ENCODE measurements at regions not wholly inside any gene's neighbourhood (a gene's known extent, or its start where the extent isn't known, plus 50 kb on each side); places are given as distances from the start of the nearest gene placed in this dataset.
"Not testable (repeated sequence)": the region's sequence is repeated elsewhere in the genome, so short reads cannot be mapped to it uniquely, and the experiment has no call there.

- Mint-ChIP-seq H3K27ac (no peak overlapping the region), H3K27me3 (peaks cover 24% of the 10 kb centered on the region), H3K4me1 (peaks cover 16% of the 10 kb centered on the region), H3K4me3 (no peak overlapping the region), H3K36me3 (ENCODE audit: low read depth) (no peaks in the 10 kb centered on the region)
- DNase-seq (no peak), ATAC-seq (no peak)
- H3K9me3 ChIP-seq (ENCODE audit: control insufficient read depth, low read length, poor library complexity, severe bottlenecking): no peaks in the 10 kb centered on the region
These were observed 258.1 kb downstream of the PCNX1 start for GRCh38 chr14:71165121-71166031.

- H3K27ac Mint-ChIP-seq: no peak overlapping the region
These were observed 259.1 kb downstream of the PCNX1 start for GRCh38 chr14:71166180-71166837.

GRCh38 chr14:71167325-71167950 lies 260.2 kb downstream of the PCNX1 start:
- Mint-ChIP-seq H3K27me3 (peaks cover 37% of the 10 kb centered on the region), H3K4me1 (peaks cover 16% of the 10 kb centered on the region)
- not testable (repeated sequence) for H3K27ac Mint-ChIP-seq; ATAC-seq; H3K9me3 ChIP-seq (ENCODE audit: control insufficient read depth, low read length, poor library complexity, severe bottlenecking); H3K4me3 Mint-ChIP-seq; H3K36me3 Mint-ChIP-seq (ENCODE audit: low read depth); DNase-seq

More at GRCh38 chr14:71166180-71166837, 259.1 kb downstream of the PCNX1 start:
- DNase-seq (no peak), ATAC-seq (no peak)
- Mint-ChIP-seq H3K27me3 (peaks cover 27% of the 10 kb centered on the region), H3K4me1 (peaks cover 16% of the 10 kb centered on the region), H3K36me3 (ENCODE audit: low read depth) (no peaks in the 10 kb centered on the region), H3K4me3 (no peak overlapping the region)
- no peaks in the 10 kb centered on the region for H3K9me3 ChIP-seq (ENCODE audit: control insufficient read depth, low read length, poor library complexity, severe bottlenecking)

DNA sequence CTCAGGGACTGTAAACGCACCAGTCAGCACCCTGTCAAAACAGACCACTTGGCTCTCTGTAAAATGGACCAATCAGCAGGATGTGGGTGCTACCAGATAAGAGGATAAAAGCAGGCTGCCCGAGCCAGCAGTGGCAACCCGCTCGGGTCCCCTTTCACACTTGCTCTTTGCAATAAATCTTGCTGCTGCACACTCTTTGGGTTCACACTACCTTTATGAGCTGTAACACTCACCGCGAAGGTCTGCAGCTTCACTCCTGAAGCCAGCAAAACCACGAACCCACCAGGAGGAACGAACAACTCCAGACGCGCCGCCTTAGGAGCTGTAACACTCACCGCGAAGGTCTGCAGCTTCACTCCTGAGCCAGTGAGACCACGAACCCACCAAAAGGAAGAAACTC lies 260.9 kb downstream of the PCNX1 start:
- peak overlapping the region; percentile 88 for H3K4me3 Mint-ChIP-seq
- not testable (repeated sequence) for ATAC-seq; H3K36me3 Mint-ChIP-seq (ENCODE audit: low read depth); H3K9me3 ChIP-seq (ENCODE audit: control insufficient read depth, low read length, poor library complexity, severe bottlenecking); DNase-seq
- H3K27me3 Mint-ChIP-seq: peaks cover 41% of the 10 kb centered on the region
- H3K27ac Mint-ChIP-seq: peak overlapping the region; percentile 39
- H3K4me1 Mint-ChIP-seq: peaks cover 16% of the 10 kb centered on the region

GRCh38 chr14:71168564-71169427 lies 261.5 kb downstream of the PCNX1 start:
- DNase-seq: no peak
- no peaks in the 10 kb centered on the region for H3K9me3 ChIP-seq (ENCODE audit: control insufficient read depth, low read length, poor library complexity, severe bottlenecking)
- no peaks in the 10 kb centered on the region for H3K36me3 Mint-ChIP-seq (ENCODE audit: low read depth)
- H3K4me1 Mint-ChIP-seq: peaks cover 12% of the 10 kb centered on the region
- H3K27me3 Mint-ChIP-seq: peaks cover 36% of the 10 kb centered on the region
- no peak for ATAC-seq
- peak overlapping the region; percentile 39 for H3K27ac Mint-ChIP-seq
- peak overlapping the region; percentile 88 for H3K4me3 Mint-ChIP-seq

- no peak for DNase-seq
- Mint-ChIP-seq H3K4me1 (peaks cover 11% of the 10 kb centered on the region), H3K4me3 (no peak overlapping the region), H3K36me3 (ENCODE audit: low read depth) (no peaks in the 10 kb centered on the region), H3K27me3 (peaks cover 34% of the 10 kb centered on the region), H3K27ac (no peak overlapping the region)
- ATAC-seq: no peak
- no peaks in the 10 kb centered on the region for H3K9me3 ChIP-seq (ENCODE audit: control insufficient read depth, low read length, poor library complexity, severe bottlenecking)
These were observed 262.6 kb downstream of the PCNX1 start for GRCh38 chr14:71169861-71170260.

DNA sequence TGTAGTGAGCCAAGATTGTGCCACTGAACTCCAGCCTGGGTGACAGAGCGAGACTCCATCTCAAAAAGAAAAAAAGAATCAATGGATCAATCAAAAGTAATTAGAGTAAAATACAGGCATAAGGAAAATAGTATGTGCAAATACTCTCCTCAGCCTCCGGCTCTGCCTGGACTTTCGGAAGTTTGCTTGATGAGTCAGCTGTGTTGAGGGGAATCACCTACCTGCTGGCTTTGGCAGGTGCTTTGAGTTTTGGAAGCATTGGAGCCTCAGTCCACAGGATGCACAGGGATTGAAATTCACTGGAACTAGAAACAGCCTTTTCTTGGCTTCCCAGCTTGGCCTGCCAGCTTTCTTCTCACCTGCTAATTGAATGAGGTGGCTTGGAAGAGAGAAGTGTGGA lies 268.2 kb downstream of the PCNX1 start:
- no peaks in the 10 kb centered on the region for H3K4me1 Mint-ChIP-seq
- H3K9me3 ChIP-seq (ENCODE audit: control insufficient read depth, low read length, poor library complexity, severe bottlenecking): no peaks in the 10 kb centered on the region
- H3K36me3 Mint-ChIP-seq (ENCODE audit: low read depth): no peaks in the 10 kb centered on the region
- H3K4me3 Mint-ChIP-seq: no peak overlapping the region
- no peak for ATAC-seq
- peaks cover 20% of the 10 kb centered on the region for H3K27me3 Mint-ChIP-seq
- no peak overlapping the region for H3K27ac Mint-ChIP-seq
- no peak for DNase-seq

- DNase-seq (no peak), ATAC-seq (no peak)
- H3K4me3 Mint-ChIP-seq: no peak overlapping the region
- no peak overlapping the region for H3K27ac Mint-ChIP-seq
- peaks cover 12% of the 10 kb centered on the region for H3K27me3 Mint-ChIP-seq
- no peaks in the 10 kb centered on the region for H3K36me3 Mint-ChIP-seq (ENCODE audit: low read depth)
- no peaks in the 10 kb centered on the region for H3K4me1 Mint-ChIP-seq
- H3K9me3 ChIP-seq (ENCODE audit: control insufficient read depth, low read length, poor library complexity, severe bottlenecking): no peaks in the 10 kb centered on the region
These were observed 271.8 kb downstream of the PCNX1 start for GRCh38 chr14:71179066-71179465.

- no peak for DNase-seq
- Mint-ChIP-seq H3K4me3 (no peak overlapping the region), H3K27ac (no peak overlapping the region), H3K36me3 (ENCODE audit: low read depth) (no peaks in the 10 kb centered on the region), H3K27me3 (peaks cover 12% of the 10 kb centered on the region), H3K4me1 (no peaks in the 10 kb centered on the region)
- ATAC-seq: no peak
- H3K9me3 ChIP-seq (ENCODE audit: control insufficient read depth, low read length, poor library complexity, severe bottlenecking): no peaks in the 10 kb centered on the region
These were observed 273.1 kb downstream of the PCNX1 start for GRCh38 chr14:71180397-71180796.

DNA sequence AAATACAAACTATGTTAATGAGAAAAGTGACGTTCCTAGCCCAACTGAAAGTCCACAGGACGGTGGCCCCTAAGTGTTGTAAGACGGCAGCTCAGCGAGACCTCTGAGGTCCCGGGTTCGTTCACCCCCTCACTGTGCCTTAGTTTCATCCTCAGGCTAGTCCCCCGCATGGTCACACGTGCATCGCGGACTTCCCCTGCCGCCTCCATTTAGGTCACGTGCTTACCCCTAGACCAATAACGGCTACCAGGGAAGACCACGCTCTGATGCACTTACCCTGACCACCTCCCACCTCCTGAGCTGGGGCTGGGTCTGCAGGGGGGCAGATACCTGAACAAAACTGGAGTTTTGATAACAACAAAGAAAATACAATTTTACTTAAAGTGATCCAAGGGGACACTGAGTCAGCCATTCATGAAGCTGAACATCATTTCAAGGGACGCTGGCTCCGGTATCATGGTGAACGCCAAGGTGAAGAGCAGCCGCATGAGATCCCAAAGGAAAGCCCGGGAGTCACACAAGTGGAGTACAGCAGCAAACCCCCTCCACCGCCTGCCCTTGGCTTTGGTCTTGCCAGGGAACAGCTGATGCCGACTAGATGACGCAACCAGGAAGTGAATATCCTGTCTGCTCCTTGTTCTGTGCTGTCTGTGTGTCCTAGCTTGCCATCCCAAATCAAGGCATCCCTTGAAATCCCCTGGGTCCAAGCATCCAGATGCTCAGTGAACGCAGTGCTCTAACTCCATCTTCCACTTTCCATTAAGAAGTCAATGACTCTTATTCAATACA lies 274.1 kb downstream of the PCNX1 start:
- no peaks in the 10 kb centered on the region for H3K4me1 Mint-ChIP-seq

DNA sequence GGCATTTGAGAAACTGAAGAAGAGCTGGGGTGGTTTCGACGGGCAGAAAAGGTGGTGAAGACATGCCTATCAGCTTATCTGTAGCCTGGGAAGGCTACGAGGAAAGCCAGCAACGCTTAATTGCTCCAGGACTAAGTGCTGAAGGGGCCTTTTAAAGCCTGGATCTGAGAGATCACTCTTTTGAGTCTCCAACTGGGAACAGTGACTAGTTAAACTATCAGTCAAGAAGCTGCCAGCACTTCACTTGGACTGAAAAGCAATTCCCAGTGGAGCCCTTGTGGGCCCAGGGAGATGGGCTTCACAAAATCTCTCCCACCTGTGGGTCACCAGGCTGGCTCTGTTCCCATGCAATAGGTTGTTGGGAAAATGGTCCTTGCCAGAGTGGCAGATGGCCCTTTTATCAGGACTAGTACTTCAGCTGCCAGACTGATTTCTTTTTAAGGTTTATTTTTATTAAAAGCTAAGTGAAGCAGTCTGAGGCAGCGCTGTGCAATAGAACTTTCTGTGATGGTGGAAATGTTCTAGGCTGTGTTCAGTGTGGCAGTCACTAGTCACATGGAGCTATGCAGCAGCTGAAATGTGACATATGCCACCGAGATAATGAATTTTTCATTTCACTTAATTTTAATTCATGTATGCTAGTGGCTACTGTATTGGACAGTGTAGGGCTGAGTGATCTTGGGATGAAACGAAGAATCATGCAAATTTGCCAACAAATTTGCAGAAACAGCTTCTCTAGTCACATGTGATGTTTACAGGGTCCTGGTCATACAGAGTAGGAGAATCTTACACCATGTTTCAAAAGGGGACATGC lies 276.8 kb downstream of the PCNX1 start:
- Mint-ChIP-seq H3K27ac (no peak overlapping the region), H3K4me3 (no peak overlapping the region), H3K4me1 (no peaks in the 10 kb centered on the region), H3K36me3 (ENCODE audit: low read depth) (no peaks in the 10 kb centered on the region), H3K27me3 (peaks cover 12% of the 10 kb centered on the region)
- ATAC-seq (no peak), DNase-seq (no peak)
- H3K9me3 ChIP-seq (ENCODE audit: control insufficient read depth, low read length, poor library complexity, severe bottlenecking): no peaks in the 10 kb centered on the region

More for the DNA sequence above, 274.1 kb downstream of the PCNX1 start:
- H3K36me3 Mint-ChIP-seq (ENCODE audit: low read depth): no peaks in the 10 kb centered on the region
- ATAC-seq (no peak), DNase-seq (no peak)
- H3K9me3 ChIP-seq (ENCODE audit: control insufficient read depth, low read length, poor library complexity, severe bottlenecking): no peaks in the 10 kb centered on the region
- no peak overlapping the region for H3K27ac Mint-ChIP-seq
- H3K4me3 Mint-ChIP-seq: no peak overlapping the region
- H3K27me3 Mint-ChIP-seq: peaks cover 12% of the 10 kb centered on the region
